ENCODE measurements at regions not wholly inside any gene's neighbourhood (a gene's known extent, or its start where the extent isn't known, plus 50 kb on each side); places are given as distances from the start of the nearest gene placed in this dataset.
"Not testable (repeated sequence)": the region's sequence is repeated elsewhere in the genome, so short reads cannot be mapped to it uniquely, and the experiment has no call there.

DNA sequence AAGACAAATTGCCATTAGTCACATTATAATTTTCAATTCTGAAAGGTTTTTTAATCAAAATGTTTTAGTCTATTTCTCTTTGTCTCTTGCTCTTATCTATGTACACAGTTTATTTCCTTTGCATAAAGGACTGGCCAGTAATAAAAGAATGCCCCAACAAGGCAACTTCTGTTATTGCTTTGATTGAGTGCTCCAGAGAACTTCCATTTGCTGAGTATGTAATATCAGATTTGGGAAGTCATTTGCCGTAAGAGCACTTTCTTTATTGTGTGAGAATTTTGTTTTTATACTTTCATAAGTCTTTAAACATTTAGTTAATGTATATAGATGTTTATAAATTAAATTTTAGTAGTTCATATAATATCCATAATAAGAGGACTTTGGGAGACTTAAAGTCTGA, 1140.4 kb downstream of the PCDH9 start:
- Histone ChIP-seq H3K36me3 (replicated peaks in 1 of 2; ENCODE audit: insufficient read depth in 1 of 2, low read depth in 2 of 2) (no peaks in the 10 kb centered on the region), H3K9me3 (no peaks in the 10 kb centered on the region), H3K27me3 (no peaks in the 10 kb centered on the region), H3K4me1 (no peaks in the 10 kb centered on the region), H3K27ac (no peak overlapping the region), H3K4me3 (no peak overlapping the region)
- ATAC-seq (no peak), DNase-seq (no peak)
- no peak for TF ChIP-seq POLR2A (IDR thresholded peaks at IDR 0.05)
- TF ChIP-seq, protein P1, sequence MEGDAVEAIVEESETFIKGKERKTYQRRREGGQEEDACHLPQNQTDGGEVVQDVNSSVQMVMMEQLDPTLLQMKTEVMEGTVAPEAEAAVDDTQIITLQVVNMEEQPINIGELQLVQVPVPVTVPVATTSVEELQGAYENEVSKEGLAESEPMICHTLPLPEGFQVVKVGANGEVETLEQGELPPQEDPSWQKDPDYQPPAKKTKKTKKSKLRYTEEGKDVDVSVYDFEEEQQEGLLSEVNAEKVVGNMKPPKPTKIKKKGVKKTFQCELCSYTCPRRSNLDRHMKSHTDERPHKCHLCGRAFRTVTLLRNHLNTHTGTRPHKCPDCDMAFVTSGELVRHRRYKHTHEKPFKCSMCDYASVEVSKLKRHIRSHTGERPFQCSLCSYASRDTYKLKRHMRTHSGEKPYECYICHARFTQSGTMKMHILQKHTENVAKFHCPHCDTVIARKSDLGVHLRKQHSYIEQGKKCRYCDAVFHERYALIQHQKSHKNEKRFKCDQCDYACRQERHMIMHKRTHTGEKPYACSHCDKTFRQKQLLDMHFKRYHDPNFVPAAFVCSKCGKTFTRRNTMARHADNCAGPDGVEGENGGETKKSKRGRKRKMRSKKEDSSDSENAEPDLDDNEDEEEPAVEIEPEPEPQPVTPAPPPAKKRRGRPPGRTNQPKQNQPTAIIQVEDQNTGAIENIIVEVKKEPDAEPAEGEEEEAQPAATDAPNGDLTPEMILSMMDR (IDR thresholded peaks at IDR 0.05) = no peak
- intact Hi-C loops (cut with DNase I) = no loop called here
- 0% methylated on average over 1 of the region's 1 CpG for WGBS, 2 donors

DNA sequence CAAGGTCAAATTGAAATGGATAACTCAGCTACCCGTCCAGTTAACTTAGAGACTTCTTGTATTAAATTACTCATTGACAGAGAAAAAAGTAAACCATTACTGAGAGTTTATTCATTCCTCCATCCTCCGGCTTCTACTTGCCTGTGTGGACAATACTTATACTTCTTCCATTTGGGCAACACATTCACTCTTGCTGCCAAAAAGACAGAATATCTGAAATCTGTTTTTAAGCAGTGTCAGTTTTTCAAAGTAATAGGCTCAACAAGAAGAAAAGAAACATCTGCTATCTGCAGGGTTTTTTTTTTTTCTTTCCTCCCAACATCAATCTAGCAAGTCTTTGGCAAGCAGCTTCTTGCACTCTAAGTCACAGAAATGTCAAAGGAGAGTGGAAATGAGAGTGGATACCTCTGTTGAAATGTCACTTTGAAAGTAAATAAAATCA, 1142.8 kb downstream of the PCDH9 start:
- no peak overlapping the region for H3K4me3 ChIP-seq
- H3K27ac ChIP-seq = no peak overlapping the region
- H3K9me3 ChIP-seq = no peaks in the 10 kb centered on the region
- no peak for ATAC-seq
- WGBS, 2 donors = 26 to 27% methylated on average over 2 of the region's 2 CpGs
- H3K27me3 ChIP-seq = no peaks in the 10 kb centered on the region
- intact Hi-C loops (cut with DNase I) = no loop called here
- no peaks in the 10 kb centered on the region for H3K4me1 ChIP-seq
- TF ChIP-seq, protein P1 (IDR thresholded peaks at IDR 0.05) = no peak
- TF ChIP-seq POLR2A (IDR thresholded peaks at IDR 0.05) = no peak
- no peak for DNase-seq
- no peaks in the 10 kb centered on the region for H3K36me3 ChIP-seq (replicated peaks in 1 of 2; ENCODE audit: insufficient read depth in 1 of 2, low read depth in 2 of 2)

DNA sequence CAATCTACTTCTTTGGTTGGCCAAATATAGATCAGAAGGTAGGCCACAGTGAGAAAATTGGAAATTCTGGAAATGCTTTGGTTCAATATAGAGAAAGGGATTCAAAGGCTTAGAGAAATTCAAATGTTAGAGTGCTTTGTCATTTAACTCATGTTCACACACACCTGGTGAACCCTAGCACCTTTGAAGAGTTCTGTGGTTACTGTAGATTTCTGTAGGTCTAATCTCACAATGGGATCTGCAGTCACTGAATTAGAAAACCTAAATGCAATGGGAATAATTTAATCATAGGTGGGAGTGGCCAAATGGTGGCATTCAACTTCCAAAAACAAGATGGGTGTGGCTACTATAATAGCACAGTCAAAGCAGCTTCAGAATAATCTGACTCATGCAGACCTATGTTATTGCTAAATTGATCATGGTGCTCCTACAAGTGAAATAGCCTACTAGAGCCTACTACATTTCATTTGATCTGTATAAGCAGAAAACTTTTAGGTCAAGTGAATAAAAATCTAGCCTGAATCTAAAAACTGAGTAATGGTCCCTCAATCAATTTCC, 1152.9 kb downstream of the PCDH9 start:
- TF ChIP-seq, protein P1 (IDR thresholded peaks at IDR 0.05) = no peak
- TF ChIP-seq POLR2A (IDR thresholded peaks at IDR 0.05) = no peak

DNA sequence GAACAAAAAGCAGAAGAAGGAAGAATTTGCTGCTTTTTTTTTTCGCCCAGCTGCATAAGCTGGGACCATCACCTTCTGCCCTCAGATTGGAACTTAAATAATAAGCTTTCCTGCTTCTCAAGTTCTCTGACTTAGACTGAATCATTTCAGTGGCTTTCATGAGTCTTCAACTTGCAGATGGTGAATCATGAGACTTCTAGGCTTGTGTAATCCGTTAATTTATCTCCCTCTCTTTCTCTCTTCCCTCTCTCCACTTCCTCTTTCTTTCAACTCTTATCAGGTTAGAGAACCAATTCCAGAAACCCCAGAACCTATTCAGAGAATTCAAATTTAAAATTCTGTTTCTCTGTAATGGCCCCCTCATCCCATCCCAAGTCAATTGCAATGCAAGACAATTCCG, 1153.7 kb downstream of the PCDH9 start:
- 67 to 71% methylated on average over 3 of the region's 3 CpGs for WGBS, 2 donors
- Histone ChIP-seq H3K9me3 (no peaks in the 10 kb centered on the region), H3K4me1 (no peaks in the 10 kb centered on the region), H3K27ac (no peak overlapping the region), H3K27me3 (no peaks in the 10 kb centered on the region), H3K36me3 (replicated peaks in 1 of 2; ENCODE audit: insufficient read depth in 1 of 2, low read depth in 2 of 2) (no peaks in the 10 kb centered on the region), H3K4me3 (no peak overlapping the region)
- TF ChIP-seq, protein P1 (IDR thresholded peaks at IDR 0.05) = no peak
- TF ChIP-seq POLR2A (IDR thresholded peaks at IDR 0.05) = no peak
- intact Hi-C loops (cut with DNase I) = no loop called here
- DNase-seq (no peak), ATAC-seq (no peak)

More for the DNA sequence above, 1152.9 kb downstream of the PCDH9 start:
- H3K4me1 ChIP-seq = no peaks in the 10 kb centered on the region
- H3K27ac ChIP-seq = no peak overlapping the region
- H3K27me3 ChIP-seq = no peaks in the 10 kb centered on the region
- DNase-seq = no peak
- no peaks in the 10 kb centered on the region for H3K36me3 ChIP-seq (replicated peaks in 1 of 2; ENCODE audit: insufficient read depth in 1 of 2, low read depth in 2 of 2)
- no peak for ATAC-seq
- intact Hi-C loops (cut with DNase I) = no loop called here
- H3K9me3 ChIP-seq = no peaks in the 10 kb centered on the region
- H3K4me3 ChIP-seq = no peak overlapping the region

DNA sequence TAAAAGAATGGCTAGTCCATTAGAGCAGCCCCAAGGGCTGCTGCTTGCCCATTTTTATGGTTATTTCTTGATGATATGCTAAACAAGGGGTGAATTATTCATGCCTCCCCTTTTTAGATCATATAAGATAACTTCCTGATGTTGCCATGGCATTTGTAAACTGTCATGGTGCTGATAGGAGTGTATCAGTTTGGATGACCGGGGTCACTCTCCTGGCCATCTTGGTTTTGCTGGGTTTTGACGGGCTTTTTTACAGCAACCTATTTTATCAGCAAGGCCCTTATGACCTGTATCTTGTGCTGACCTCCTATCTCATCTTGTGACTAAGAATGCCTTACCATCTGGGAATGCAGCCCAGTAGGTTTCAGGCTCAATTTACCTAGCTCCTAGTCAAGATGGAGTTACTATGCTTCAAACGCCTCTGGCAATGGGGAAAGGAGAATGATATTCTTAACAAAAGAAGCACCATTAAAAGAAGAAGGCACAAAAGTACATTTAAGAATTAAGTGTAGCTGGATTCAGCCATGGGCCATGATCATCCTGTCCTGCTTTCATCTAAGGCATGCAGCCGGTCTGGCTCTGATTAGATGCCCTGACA, 1156.0 kb downstream of the PCDH9 start:
- no peak for ATAC-seq
- 64 to 71% methylated on average over 4 of the region's 4 CpGs for WGBS, 2 donors
- no peaks in the 10 kb centered on the region for H3K27me3 ChIP-seq
- no peak overlapping the region for H3K27ac ChIP-seq
- H3K36me3 ChIP-seq (replicated peaks in 1 of 2; ENCODE audit: insufficient read depth in 1 of 2, low read depth in 2 of 2) = no peaks in the 10 kb centered on the region
- H3K9me3 ChIP-seq = no peaks in the 10 kb centered on the region
- TF ChIP-seq, protein P1 (IDR thresholded peaks at IDR 0.05) = no peak
- TF ChIP-seq POLR2A (IDR thresholded peaks at IDR 0.05) = no peak
- intact Hi-C loops (cut with DNase I) = no loop called here
- H3K4me3 ChIP-seq = no peak overlapping the region
- DNase-seq = no peak
- no peaks in the 10 kb centered on the region for H3K4me1 ChIP-seq

DNA sequence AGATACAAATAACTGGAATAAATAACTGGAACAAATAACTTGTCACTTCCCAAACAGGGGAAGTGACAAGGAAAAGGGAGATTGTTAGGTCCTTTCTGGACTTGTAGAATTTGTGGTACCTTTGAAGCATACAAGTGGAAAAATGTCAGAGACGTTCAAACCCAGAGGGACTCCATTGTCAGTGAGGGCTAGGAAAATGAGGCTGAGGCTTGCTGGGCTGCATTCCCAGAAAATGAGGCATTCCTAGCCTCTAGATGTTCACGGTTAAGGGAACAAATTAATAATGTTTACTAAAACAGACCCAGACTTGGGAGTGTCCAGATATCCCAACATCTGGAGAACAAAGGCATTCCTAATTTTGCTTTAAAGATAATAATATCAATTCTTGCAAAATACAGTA, 1158.0 kb downstream of the PCDH9 start:
- H3K27me3 ChIP-seq; intact Hi-C loops (cut with DNase I); DNase-seq; H3K36me3 ChIP-seq (replicated peaks in 1 of 2; ENCODE audit: insufficient read depth in 1 of 2, low read depth in 2 of 2); H3K27ac ChIP-seq; H3K4me3 ChIP-seq; H3K9me3 ChIP-seq; H3K4me1 ChIP-seq; ATAC-seq: not testable (repeated sequence)
- 39 to 41% methylated on average over 2 of the region's 2 CpGs for WGBS, 2 donors
